Mesenchymal stem cell (in vitro differentiated cells and primary cell): ENCODE measurements at regions not wholly inside any gene's neighbourhood (a gene's known extent, or its start where the extent isn't known, plus 50 kb on each side); places are given as distances from the start of the nearest gene placed in this dataset.

Experiments
- DNase-seq: peaks from one replicate; pipeline ENCODE4 v3.0.0-alpha.2; 2013
- H2AFZ ChIP-seq: one replicate; pipeline ENCODE4 v1.6.1; 2013; ENCODE audit warnings: low read depth, mild to moderate bottlenecking, control low read depth, inconsistent platforms, low read length, moderate library complexity
- H2AK5ac ChIP-seq: 2 replicates; pipeline ENCODE4 v1.6.1; 2013; ENCODE audit warnings: low read length, moderate library complexity, mild to moderate bottlenecking, inconsistent platforms; ENCODE audit not compliant: severe bottlenecking
- H2BK120ac ChIP-seq: one replicate; pipeline ENCODE4 v1.6.1; 2013; ENCODE audit warnings: low read depth, mild to moderate bottlenecking, inconsistent platforms, low read length, moderate library complexity
- H2BK12ac ChIP-seq, 2 experiments: one replicate each; pipeline ENCODE4 v1.6.1; 2013; ENCODE audit warnings: inconsistent platforms in 2 of 2, low read length in 2 of 2, mild to moderate bottlenecking in 2 of 2, moderate library complexity in 2 of 2, control low read depth in 1 of 2
- H2BK15ac ChIP-seq: one replicate; pipeline ENCODE4 v1.6.1; 2013; ENCODE audit warnings: mild to moderate bottlenecking, low read depth, inconsistent platforms; ENCODE audit not compliant: poor library complexity, severe bottlenecking
- H2BK5ac ChIP-seq: 2 replicates; pipeline ENCODE4 v1.6.1; 2013; ENCODE audit warnings: low read depth, mild to moderate bottlenecking, low read length, control low read depth, inconsistent platforms; ENCODE audit not compliant: poor library complexity, severe bottlenecking
- H3K14ac ChIP-seq, 2 experiments: one replicate each; pipeline ENCODE4 v1.6.1; 2013; ENCODE audit warnings: inconsistent platforms in 2 of 2, low read length in 2 of 2, control low read depth in 1 of 2, mild to moderate bottlenecking in 1 of 2, moderate library complexity in 1 of 2
- H3K18ac ChIP-seq, 2 experiments: one replicate each; pipeline ENCODE4 v1.6.1; 2013; ENCODE audit warnings: inconsistent platforms in 2 of 2, low read length in 2 of 2, control low read depth in 1 of 2, low read depth in 1 of 2, mild to moderate bottlenecking in 1 of 2
- H3K23ac ChIP-seq, 2 experiments: one replicate each; pipeline ENCODE4 v1.6.1; 2013; ENCODE audit warnings: inconsistent platforms in 2 of 2, low read length in 2 of 2, mild to moderate bottlenecking in 2 of 2, moderate library complexity in 2 of 2, control low read depth in 1 of 2
- H3K27ac ChIP-seq: 2 replicates; pipeline ENCODE4 v1.5.1; 2013; ENCODE audit warnings: mild to moderate bottlenecking, moderate library complexity, low read length, control low read depth, inconsistent platforms; ENCODE audit not compliant: poor library complexity, severe bottlenecking
- H3K27me3 ChIP-seq, 2 experiments: 2 replicates each; pipeline versions ENCODE4 v1.6.1 to v1.7.0; 2013; ENCODE audit warnings: low read length in 2 of 2, mild to moderate bottlenecking in 2 of 2, moderate library complexity in 2 of 2, control low read depth in 1 of 2, inconsistent platforms in 1 of 2; ENCODE audit not compliant: control insufficient read depth in 1 of 2, insufficient read depth in 1 of 2
- H3K36me3 ChIP-seq, 2 experiments: 2 replicates each; pipeline versions ENCODE4 v1.6.1 to v1.7.0; 2013; ENCODE audit warnings: low read length in 2 of 2, control low read depth in 1 of 2, inconsistent platforms in 1 of 2, low read depth in 1 of 2, mild to moderate bottlenecking in 1 of 2; ENCODE audit not compliant: insufficient read depth in 2 of 2, control insufficient read depth in 1 of 2
- H3K4ac ChIP-seq, 2 experiments: one replicate each; pipeline ENCODE4 v1.6.1; 2013; ENCODE audit warnings: inconsistent platforms in 2 of 2, low read length in 2 of 2, mild to moderate bottlenecking in 2 of 2, moderate library complexity in 2 of 2, control low read depth in 1 of 2, low read depth in 1 of 2
- H3K4me1 ChIP-seq: 2 replicates; pipeline ENCODE4 v1.6.1; 2013; ENCODE audit warnings: low read depth, low read length, control low read depth; ENCODE audit not compliant: control insufficient read depth, insufficient read depth
- H3K4me2 ChIP-seq: 2 replicates; pipeline ENCODE4 v1.6.1; 2013; ENCODE audit warnings: low read length, mild to moderate bottlenecking, inconsistent platforms; ENCODE audit not compliant: poor library complexity, severe bottlenecking
- H3K4me3 ChIP-seq, 2 experiments: 2 replicates each; pipeline versions ENCODE4 v1.5.1 to v1.7.0; 2013; ENCODE audit warnings: low read length in 2 of 2, mild to moderate bottlenecking in 2 of 2, control low read depth in 1 of 2, low read depth in 1 of 2; ENCODE audit not compliant: insufficient read depth in 1 of 2
- H3K79me1 ChIP-seq: replicated peaks from 2 replicates; pipeline ENCODE4 v1.6.1; 2013; ENCODE audit warnings: mild to moderate bottlenecking, control low read depth, low read length, inconsistent platforms; ENCODE audit not compliant: poor library complexity, severe bottlenecking
- H3K9ac ChIP-seq: 2 replicates; pipeline ENCODE4 v1.7.0; 2013; ENCODE audit warnings: mild to moderate bottlenecking, low read length, moderate library complexity
- H3K9me3 ChIP-seq: 2 replicates; pipeline ENCODE4 v1.7.0; 2013; ENCODE audit warnings: mild to moderate bottlenecking, low read length; ENCODE audit not compliant: control insufficient read depth
- H4K8ac ChIP-seq: one replicate; pipeline ENCODE4 v1.6.1; 2013; ENCODE audit warnings: inconsistent platforms, mild to moderate bottlenecking, low read length, moderate library complexity
- H4K91ac ChIP-seq: one replicate; pipeline ENCODE4 v1.6.1; 2013; ENCODE audit warnings: mild to moderate bottlenecking, low read length, inconsistent platforms
- WGBS: methylation state at CpG from one replicate; pipeline ENCODE4 v1.1.7; 2013; ENCODE audit warnings: mixed read lengths; 5-methylcytosine and 5-hydroxymethylcytosine counted together

GRCh38 chr6:153831350-153832078 lies 207.5 kb upstream of the OPRM1 start:
- Histone ChIP-seq H3K27ac (no peak overlapping the region), H3K27me3 (no peaks in the 10 kb centered on the region), H3K4me3 (no peak overlapping the region), H3K4me1 (no peaks in the 10 kb centered on the region), H3K4me2 (no peak overlapping the region), H4K8ac (no peak overlapping the region), H3K14ac (no peak overlapping the region), H2BK12ac (no peak overlapping the region), H2AK5ac (no peak overlapping the region), H2BK15ac (no peak overlapping the region), H3K9me3 (no peaks in the 10 kb centered on the region), H3K4ac (no peak overlapping the region), H4K91ac (no peak overlapping the region), H3K23ac (no peak overlapping the region), H3K18ac (no peak overlapping the region), H2BK5ac (no peak overlapping the region), H3K9ac (no peak overlapping the region), H2AFZ (no peak overlapping the region), H2BK120ac (no peak overlapping the region), H3K36me3 (no peaks in the 10 kb centered on the region), H3K79me1 (no peaks in the 10 kb centered on the region)
- DNase-seq, result no peak
- 67% methylated on average over 5 of the region's 5 CpGs for WGBS

GRCh38 chr6:153817173-153817572 lies 221.9 kb upstream of the OPRM1 start:
- Histone ChIP-seq H2BK15ac (no peak overlapping the region), H3K14ac (no peak overlapping the region), H2AFZ (peak overlapping the region; percentile 14), H3K4me1 (no peaks in the 10 kb centered on the region), H2BK12ac (no peak overlapping the region), H4K8ac (no peak overlapping the region), H2AK5ac (no peak overlapping the region), H3K4me3 (no peak overlapping the region), H3K9me3 (no peaks in the 10 kb centered on the region), H2BK120ac (no peak overlapping the region), H3K4me2 (no peak overlapping the region), H3K23ac (no peak overlapping the region), H3K79me1 (no peaks in the 10 kb centered on the region), H3K9ac (no peak overlapping the region), H3K36me3 (no peaks in the 10 kb centered on the region), H3K18ac (no peak overlapping the region), H3K27me3 (no peaks in the 10 kb centered on the region), H4K91ac (no peak overlapping the region), H3K4ac (no peak overlapping the region), H3K27ac (no peak overlapping the region), H2BK5ac (no peak overlapping the region)
- no peak for DNase-seq
- 92% methylated on average over 2 of the region's 3 CpGs for WGBS

GRCh38 chr6:153816366-153816765 lies 222.7 kb upstream of the OPRM1 start:
- Histone ChIP-seq H2BK120ac (no peak overlapping the region), H2BK5ac (no peak overlapping the region), H3K27me3 (no peaks in the 10 kb centered on the region), H3K18ac (no peak overlapping the region), H3K23ac (no peak overlapping the region), H3K79me1 (no peaks in the 10 kb centered on the region), H2AK5ac (no peak overlapping the region), H3K9ac (no peak overlapping the region), H4K91ac (no peak overlapping the region), H3K4me2 (no peak overlapping the region), H3K27ac (no peak overlapping the region), H3K4me1 (no peaks in the 10 kb centered on the region), H3K9me3 (peaks cover 3% of the 10 kb centered on the region), H3K14ac (no peak overlapping the region), H3K4ac (no peak overlapping the region), H3K36me3 (no peaks in the 10 kb centered on the region), H2AFZ (no peak overlapping the region), H2BK15ac (no peak overlapping the region), H2BK12ac (no peak overlapping the region), H3K4me3 (no peak overlapping the region), H4K8ac (no peak overlapping the region)
- no peak for DNase-seq
- WGBS, result 100% methylated on average over 1 of the region's 3 CpGs

- Histone ChIP-seq H2BK15ac (no peak overlapping the region), H3K9ac (no peak overlapping the region), H3K4me3 (no peak overlapping the region), H4K8ac (no peak overlapping the region), H2BK120ac (no peak overlapping the region), H2AFZ (no peak overlapping the region), H4K91ac (no peak overlapping the region), H3K79me1 (no peaks in the 10 kb centered on the region), H2BK5ac (no peak overlapping the region), H3K27me3 (no peaks in the 10 kb centered on the region), H3K4ac (no peak overlapping the region), H3K4me1 (no peaks in the 10 kb centered on the region), H2AK5ac (no peak overlapping the region), H3K14ac (no peak overlapping the region), H3K23ac (no peak overlapping the region), H3K18ac (no peak overlapping the region), H3K36me3 (no peaks in the 10 kb centered on the region), H2BK12ac (no peak overlapping the region), H3K27ac (no peak overlapping the region), H3K9me3 (peaks cover 3% of the 10 kb centered on the region), H3K4me2 (no peak overlapping the region)
- no peak for DNase-seq
- no CpG with 5 or more reads among the region's 1 CpG for WGBS
Measured at GRCh38 chr6:153814136-153814535, 224.9 kb upstream of the OPRM1 start.
